ENCODE measurements at regions not wholly inside any gene's neighbourhood (a gene's known extent, or its start where the extent isn't known, plus 50 kb on each side); places are given as distances from the start of the nearest gene placed in this dataset.

DNA sequence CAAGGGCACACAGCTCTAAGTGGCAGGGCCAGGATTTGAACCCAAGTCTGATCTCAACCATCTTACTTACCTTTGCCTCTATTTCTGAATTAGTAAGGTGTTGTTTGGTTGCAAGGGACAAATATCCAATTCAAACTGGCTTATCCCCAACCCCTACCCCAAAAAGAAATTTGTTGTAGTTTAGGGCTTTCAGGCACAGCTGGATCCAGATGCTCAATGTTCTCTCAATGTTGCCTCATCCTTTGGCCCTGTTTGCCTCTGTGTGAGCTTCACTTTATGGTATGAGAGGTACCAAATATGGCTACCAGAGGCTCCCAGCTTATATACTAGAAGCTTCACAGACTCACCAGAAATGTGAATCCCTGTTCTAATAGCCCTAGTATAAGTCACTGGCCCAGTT, 499.9 kb downstream of the SHQ1 start:
- Mint-ChIP-seq H3K36me3 (ENCODE audit: low read depth) (peaks cover 4% of the 10 kb centered on the region), H3K4me3 (no peak overlapping the region), H3K9me3 (no peaks in the 10 kb centered on the region), H3K27me3 (ENCODE audit: insufficient read depth) (no peaks in the 10 kb centered on the region), H3K27ac (no peak overlapping the region), H3K4me1 (ENCODE audit: low read depth) (peaks cover 47% of the 10 kb centered on the region)
- DNase-seq (ENCODE audit: low spot score): no peak
- intact Hi-C loops (cut with micrococcal nuclease): loop anchor here (10.0 kb wide), 1 partner anchor 244 kb away; no protein-coding TSS in a partner anchor

DNA sequence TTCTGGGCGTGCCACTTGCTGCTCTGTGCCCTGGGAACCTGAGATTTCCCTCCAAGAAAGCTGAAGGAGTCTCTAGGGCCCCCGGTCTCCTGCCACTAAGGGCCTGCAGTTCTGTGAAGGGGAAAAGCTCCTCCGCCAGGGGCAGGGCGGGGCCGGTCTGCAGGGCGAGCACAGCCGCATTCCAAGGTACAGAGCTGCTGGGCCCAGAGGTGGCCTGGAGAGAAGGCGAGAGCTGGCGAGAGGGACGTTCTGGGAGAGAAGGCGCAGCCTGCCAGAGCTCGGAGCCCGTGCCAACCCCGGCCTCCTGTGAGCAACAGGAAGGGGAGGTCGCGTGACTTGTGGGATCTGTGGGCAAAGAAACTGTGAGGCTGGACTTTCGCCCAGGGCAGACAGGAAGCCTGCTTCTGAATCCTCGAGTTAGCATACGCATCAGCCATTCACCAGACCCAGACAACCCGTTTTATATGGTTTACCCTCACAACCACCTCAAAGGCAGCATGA, 500.4 kb downstream of the SHQ1 start:
- peaks cover 52% of the 10 kb centered on the region for H3K4me1 Mint-ChIP-seq (ENCODE audit: low read depth)

GRCh38 chr3:72346526-72346926, 501.7 kb downstream of the SHQ1 start:
- H3K27ac Mint-ChIP-seq: peak overlapping the region; percentile 72
- peaks cover 4% of the 10 kb centered on the region for H3K36me3 Mint-ChIP-seq (ENCODE audit: low read depth)
- intact Hi-C loops (cut with micrococcal nuclease): loop anchor here (10.0 kb wide), 1 partner anchor 242 kb away; no protein-coding TSS in a partner anchor
- no peak for DNase-seq (ENCODE audit: low spot score)
- H3K9me3 Mint-ChIP-seq: no peaks in the 10 kb centered on the region
- H3K4me1 Mint-ChIP-seq (ENCODE audit: low read depth): peaks cover 61% of the 10 kb centered on the region
- no peaks in the 10 kb centered on the region for H3K27me3 Mint-ChIP-seq (ENCODE audit: insufficient read depth)
- no peak overlapping the region for H3K4me3 Mint-ChIP-seq

More for the DNA sequence above, 500.4 kb downstream of the SHQ1 start:
- Mint-ChIP-seq H3K4me3 (no peak overlapping the region), H3K27me3 (ENCODE audit: insufficient read depth) (no peaks in the 10 kb centered on the region), H3K36me3 (ENCODE audit: low read depth) (peaks cover 4% of the 10 kb centered on the region), H3K9me3 (no peaks in the 10 kb centered on the region), H3K27ac (no peak overlapping the region)
- DNase-seq (ENCODE audit: low spot score): no peak
- intact Hi-C loops (cut with micrococcal nuclease): loop anchor here (10.0 kb wide), 1 partner anchor 243 kb away; no protein-coding TSS in a partner anchor

DNA sequence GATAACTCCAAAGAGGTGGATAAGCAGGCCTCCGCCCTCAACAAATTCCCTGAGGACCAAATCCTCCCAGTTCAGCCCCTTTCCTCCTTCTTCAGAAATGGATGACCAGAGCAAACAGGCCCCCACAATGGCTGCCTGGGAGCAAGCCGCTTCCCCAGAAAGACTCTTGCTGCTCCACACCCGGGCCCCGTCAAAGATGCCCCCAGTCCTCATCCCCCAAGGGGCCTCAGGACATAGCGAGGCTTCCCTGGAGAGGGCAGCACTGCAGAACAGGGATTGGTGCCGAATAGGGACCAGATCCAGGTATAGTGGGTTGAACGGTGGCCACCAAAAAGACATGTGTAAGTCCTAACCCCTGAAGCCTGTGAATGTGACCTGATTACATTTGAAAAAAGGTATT, 502.3 kb downstream of the SHQ1 start:
- Mint-ChIP-seq H3K4me3 (peak overlapping the region; percentile 28), H3K27ac (peak overlapping the region; percentile 15), H3K27me3 (ENCODE audit: insufficient read depth) (no peaks in the 10 kb centered on the region), H3K4me1 (ENCODE audit: low read depth) (peaks cover 67% of the 10 kb centered on the region), H3K36me3 (ENCODE audit: low read depth) (peaks cover 4% of the 10 kb centered on the region), H3K9me3 (no peaks in the 10 kb centered on the region)
- intact Hi-C loops (cut with micrococcal nuclease): loop anchor here (10.0 kb wide), 1 partner anchor 241 kb away; no protein-coding TSS in a partner anchor
- no peak for DNase-seq (ENCODE audit: low spot score)

DNA sequence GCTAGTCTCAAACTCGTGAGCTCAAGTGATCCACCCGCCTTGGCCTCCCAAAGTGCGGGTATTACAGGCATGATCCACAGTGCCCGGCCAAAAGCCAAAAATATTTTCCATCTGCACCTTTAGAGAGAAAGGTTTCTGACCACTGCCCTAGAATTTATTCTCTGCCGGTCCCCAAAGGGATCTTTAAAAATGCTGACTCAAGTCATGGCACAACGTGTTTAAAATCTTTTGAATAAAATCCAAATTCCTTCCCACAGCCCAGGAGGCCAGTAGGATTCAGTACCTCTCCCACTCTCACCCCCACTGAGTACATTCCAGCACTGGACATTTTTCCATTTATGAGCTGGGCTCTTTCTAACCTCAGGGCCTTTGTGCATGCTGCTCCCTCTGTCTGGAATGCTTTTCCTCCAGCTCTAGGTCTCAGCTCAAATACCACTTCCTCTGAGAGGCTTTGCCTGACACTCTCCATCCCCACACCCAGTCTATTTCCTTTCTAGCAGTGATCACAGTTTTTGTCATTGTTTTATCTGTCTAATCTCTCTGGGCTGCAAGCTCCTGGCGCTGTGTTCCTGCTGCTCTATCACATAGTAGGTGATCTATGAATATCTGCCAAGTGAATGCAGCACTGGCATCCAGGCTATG, 502.9 kb downstream of the SHQ1 start:
- intact Hi-C loops (cut with micrococcal nuclease): loop anchor here (10.0 kb wide), 1 partner anchor 241 kb away; no protein-coding TSS in a partner anchor
- no peaks in the 10 kb centered on the region for H3K27me3 Mint-ChIP-seq (ENCODE audit: insufficient read depth)
- peak overlapping the region; percentile 15 for H3K27ac Mint-ChIP-seq
- peak overlapping the region; percentile 28 for H3K4me3 Mint-ChIP-seq
- peaks cover 4% of the 10 kb centered on the region for H3K36me3 Mint-ChIP-seq (ENCODE audit: low read depth)
- no peak for DNase-seq (ENCODE audit: low spot score)
- H3K4me1 Mint-ChIP-seq (ENCODE audit: low read depth): peaks cover 69% of the 10 kb centered on the region
- H3K9me3 Mint-ChIP-seq: no peaks in the 10 kb centered on the region

GRCh38 chr3:72344647-72345046, 503.6 kb downstream of the SHQ1 start:
- peaks cover 69% of the 10 kb centered on the region for H3K4me1 Mint-ChIP-seq (ENCODE audit: low read depth)
- DNase-seq (ENCODE audit: low spot score): no peak
- no peaks in the 10 kb centered on the region for H3K27me3 Mint-ChIP-seq (ENCODE audit: insufficient read depth)
- peaks cover 4% of the 10 kb centered on the region for H3K36me3 Mint-ChIP-seq (ENCODE audit: low read depth)
- intact Hi-C loops (cut with micrococcal nuclease): loop anchor here (5.0 to 10.0 kb wide), 2 partner anchors 77 to 240 kb away; no protein-coding TSS in a partner anchor
- H3K27ac Mint-ChIP-seq: no peak overlapping the region
- no peaks in the 10 kb centered on the region for H3K9me3 Mint-ChIP-seq
- H3K4me3 Mint-ChIP-seq: no peak overlapping the region

- intact Hi-C loops (cut with micrococcal nuclease): loop anchor here (5.0 to 10.0 kb wide), 2 partner anchors 77 to 239 kb away; no protein-coding TSS in a partner anchor
- H3K27ac Mint-ChIP-seq: peak overlapping the region; percentile 42
These were observed 504.0 kb downstream of the SHQ1 start for GRCh38 chr3:72344236-72344635.

GRCh38 chr3:72343078-72343477, 505.2 kb downstream of the SHQ1 start:
- intact Hi-C loops (cut with micrococcal nuclease): loop anchor here (1.0 to 10.0 kb wide), 4 partner anchors 32 to 238 kb away; no protein-coding TSS in a partner anchor
- peak overlapping the region; percentile 0 for H3K4me3 Mint-ChIP-seq
- no peak for DNase-seq (ENCODE audit: low spot score)
- H3K36me3 Mint-ChIP-seq (ENCODE audit: low read depth): peaks cover 2% of the 10 kb centered on the region
- H3K9me3 Mint-ChIP-seq: no peaks in the 10 kb centered on the region
- peak overlapping the region; percentile 25 for H3K27ac Mint-ChIP-seq
- peaks cover 67% of the 10 kb centered on the region for H3K4me1 Mint-ChIP-seq (ENCODE audit: low read depth)
- no peaks in the 10 kb centered on the region for H3K27me3 Mint-ChIP-seq (ENCODE audit: insufficient read depth)

More at GRCh38 chr3:72344236-72344635, 504.0 kb downstream of the SHQ1 start:
- Mint-ChIP-seq H3K4me3 (peak overlapping the region; percentile 38), H3K9me3 (no peaks in the 10 kb centered on the region), H3K27me3 (ENCODE audit: insufficient read depth) (no peaks in the 10 kb centered on the region), H3K4me1 (ENCODE audit: low read depth) (peaks cover 69% of the 10 kb centered on the region), H3K36me3 (ENCODE audit: low read depth) (peaks cover 3% of the 10 kb centered on the region)
- no peak for DNase-seq (ENCODE audit: low spot score)

DNA sequence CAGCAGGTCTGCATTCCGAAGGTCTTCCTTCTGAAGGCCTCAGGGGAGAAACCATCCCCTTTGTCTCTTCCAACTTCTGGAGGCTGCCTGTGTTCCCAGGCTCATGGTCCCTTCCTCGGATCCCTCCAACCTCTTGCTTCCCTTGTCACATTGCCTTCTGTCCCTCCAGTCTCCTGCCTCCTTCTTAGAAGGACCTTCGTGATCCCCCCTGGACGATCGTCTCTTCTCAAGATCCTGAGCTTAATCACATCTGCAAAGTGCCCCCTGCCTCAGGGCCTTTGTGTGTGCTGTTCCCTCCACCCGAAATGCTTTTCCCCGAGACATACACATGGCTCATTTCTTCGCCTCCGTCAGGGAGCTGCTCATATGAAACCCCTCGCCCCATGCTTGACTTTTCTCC, 505.8 kb downstream of the SHQ1 start:
- Mint-ChIP-seq H3K36me3 (ENCODE audit: low read depth) (peaks cover 2% of the 10 kb centered on the region), H3K27ac (peak overlapping the region; percentile 25), H3K27me3 (ENCODE audit: insufficient read depth) (no peaks in the 10 kb centered on the region), H3K4me1 (ENCODE audit: low read depth) (peaks cover 61% of the 10 kb centered on the region), H3K4me3 (no peak overlapping the region), H3K9me3 (no peaks in the 10 kb centered on the region)
- intact Hi-C loops (cut with micrococcal nuclease): loop anchor here (2.0 to 10.0 kb wide), 3 partner anchors 32 to 238 kb away; no protein-coding TSS in a partner anchor
- DNase-seq (ENCODE audit: low spot score): no peak

- intact Hi-C loops (cut with micrococcal nuclease): loop anchor here (2.0 to 10.0 kb wide), 3 partner anchors 31 to 237 kb away; no protein-coding TSS in a partner anchor
- H3K27ac Mint-ChIP-seq: no peak overlapping the region
- peaks cover 58% of the 10 kb centered on the region for H3K4me1 Mint-ChIP-seq (ENCODE audit: low read depth)
- H3K4me3 Mint-ChIP-seq: no peak overlapping the region
- no peaks in the 10 kb centered on the region for H3K9me3 Mint-ChIP-seq
- peaks cover 2% of the 10 kb centered on the region for H3K36me3 Mint-ChIP-seq (ENCODE audit: low read depth)
- no peak for DNase-seq (ENCODE audit: low spot score)
- H3K27me3 Mint-ChIP-seq (ENCODE audit: insufficient read depth): no peaks in the 10 kb centered on the region
These were observed 506.3 kb downstream of the SHQ1 start for GRCh38 chr3:72341920-72342319.

- Mint-ChIP-seq H3K36me3 (ENCODE audit: low read depth) (peaks cover 2% of the 10 kb centered on the region), H3K4me3 (no peak overlapping the region), H3K9me3 (no peaks in the 10 kb centered on the region), H3K4me1 (ENCODE audit: low read depth) (peaks cover 52% of the 10 kb centered on the region), H3K27me3 (ENCODE audit: insufficient read depth) (no peaks in the 10 kb centered on the region), H3K27ac (no peak overlapping the region)
- no peak for DNase-seq (ENCODE audit: low spot score)
- intact Hi-C loops (cut with micrococcal nuclease): loop anchor here (5.0 to 10.0 kb wide), 2 partner anchors 74 to 237 kb away; no protein-coding TSS in a partner anchor
These were observed 506.9 kb downstream of the SHQ1 start for GRCh38 chr3:72341380-72341770.

DNA sequence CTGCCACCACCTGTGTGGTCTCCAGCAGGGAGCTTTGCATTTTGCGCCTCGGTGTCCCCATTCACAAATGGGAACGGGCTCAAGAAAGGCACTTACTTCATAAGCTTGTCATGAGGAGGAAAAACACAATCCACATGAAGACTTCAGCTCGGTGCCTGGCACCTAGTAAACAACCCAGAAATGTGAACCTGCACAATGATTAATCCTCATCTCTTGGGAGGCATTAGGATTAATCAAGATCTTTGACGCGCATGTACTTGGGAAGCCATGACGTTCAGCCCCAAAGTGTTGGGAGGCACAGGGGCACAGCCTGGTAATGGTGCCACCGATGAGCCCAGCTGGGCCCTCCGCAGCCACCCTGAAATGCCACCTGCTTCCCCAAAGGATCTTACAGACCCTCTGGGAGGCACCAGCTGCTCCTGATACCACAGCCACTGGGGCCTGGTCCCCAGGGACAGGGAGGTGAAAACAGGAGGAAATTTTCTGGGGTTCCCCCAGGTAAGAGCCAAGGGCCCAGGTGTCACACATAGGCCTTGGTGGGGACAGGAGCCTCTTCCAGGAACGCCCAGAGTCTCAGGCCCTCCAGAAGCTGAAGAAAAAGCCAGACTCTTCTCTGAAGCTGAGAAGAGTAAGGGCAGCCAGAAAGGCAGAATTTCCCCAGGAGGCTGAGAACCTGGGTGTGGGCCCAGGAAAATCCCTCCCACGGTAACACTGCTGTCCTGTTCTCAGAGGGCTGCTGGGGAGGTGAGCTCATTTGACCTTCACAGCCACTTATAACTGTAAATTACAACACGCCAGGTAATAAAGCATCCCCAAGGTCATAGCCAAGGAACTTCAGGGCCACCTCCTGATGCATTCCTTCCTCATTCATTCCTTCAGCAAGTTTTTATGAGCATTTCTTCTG, 507.5 kb downstream of the SHQ1 start:
- DNase-seq (ENCODE audit: low spot score): no peak
- intact Hi-C loops (cut with micrococcal nuclease): loop anchor here (5.0 to 10.0 kb wide), 2 partner anchors 73 to 236 kb away; no protein-coding TSS in a partner anchor
- peaks cover 2% of the 10 kb centered on the region for H3K36me3 Mint-ChIP-seq (ENCODE audit: low read depth)
- no peak overlapping the region for H3K27ac Mint-ChIP-seq
- peaks cover 46% of the 10 kb centered on the region for H3K4me1 Mint-ChIP-seq (ENCODE audit: low read depth)
- no peaks in the 10 kb centered on the region for H3K27me3 Mint-ChIP-seq (ENCODE audit: insufficient read depth)
- no peak overlapping the region for H3K4me3 Mint-ChIP-seq
- H3K9me3 Mint-ChIP-seq: no peaks in the 10 kb centered on the region

All from activated T-helper 1 cell treated with anti-CD3 and anti-CD28 coated beads, Interleukin-12 subunit alpha, Interleukin-12 subunit beta, Interleukin-2, Interleukin-4 antibody, amounts not matched to agents 30 ng/mL and 10 ng/mL and 1 ng/mL, durations not matched to agents 14 hours and 24 hours and 36 hours (primary cell).